ENCODE measurements at regions not wholly inside any gene's neighbourhood (a gene's known extent, or its start where the extent isn't known, plus 50 kb on each side); places are given as distances from the start of the nearest gene placed in this dataset.

GRCh38 chr10:62912086-62912485, 95.9 kb upstream of the EGR2 start:
- no peak for TF ChIP-seq CTCF (IDR thresholded peaks at IDR 0.05)
- no peak for TF ChIP-seq POLR2A (IDR thresholded peaks at IDR 0.05)

Data from tibial nerve (tissue), 3 donors.